Stimulated activated naive CD4-positive, alpha-beta T cell treated with Interleukin-2 at 50 U/mL for 16 hours (primary cell): ENCODE measurements at regions not wholly inside any gene's neighbourhood (a gene's known extent, or its start where the extent isn't known, plus 50 kb on each side); places are given as distances from the start of the nearest gene placed in this dataset.
"Not testable (repeated sequence)": the region's sequence is repeated elsewhere in the genome, so short reads cannot be mapped to it uniquely, and the experiment has no call there.

Experiments used
- DNase-seq: peaks from one replicate; lab custom pipeline; 2025; lab: John Stamatoyannopoulos, UW

GRCh38 chr1:89436856-89437255, 73.0 kb downstream of the GBP6 start:
- DNase-seq: no peak

- not testable (repeated sequence) for DNase-seq
Measured at GRCh38 chr1:89438301-89438700, 74.4 kb downstream of the GBP6 start.

- no peak for DNase-seq
Measured at GRCh38 chr1:89440911-89441310, 77.1 kb downstream of the GBP6 start.

- DNase-seq: no peak
Measured at GRCh38 chr1:89444791-89445190, 79.8 kb upstream of the LRRC8B start.

GRCh38 chr1:89451011-89451410, 73.6 kb upstream of the LRRC8B start:
- DNase-seq: no peak

- DNase-seq: no peak
Measured at GRCh38 chr1:89453123-89453972, 71.3 kb upstream of the LRRC8B start.

- peak; percentile 49 for DNase-seq
Measured at GRCh38 chr1:89454845-89455521, 69.6 kb upstream of the LRRC8B start.

GRCh38 chr1:89457046-89457445, 67.6 kb upstream of the LRRC8B start:
- no peak for DNase-seq

GRCh38 chr1:89459081-89459480, 65.5 kb upstream of the LRRC8B start:
- DNase-seq: no peak

- DNase-seq: no peak
Measured at GRCh38 chr1:89460325-89460724, 64.3 kb upstream of the LRRC8B start.

GRCh38 chr1:89462250-89462649, 62.4 kb upstream of the LRRC8B start:
- no peak for DNase-seq

GRCh38 chr1:89464008-89464407, 60.6 kb upstream of the LRRC8B start:
- no peak for DNase-seq

GRCh38 chr1:89465201-89465600, 59.4 kb upstream of the LRRC8B start:
- no peak for DNase-seq

- no peak for DNase-seq
Measured at GRCh38 chr1:89466307-89466930, 58.2 kb upstream of the LRRC8B start.

- DNase-seq: no peak
Measured at GRCh38 chr1:89472253-89472652, 52.4 kb upstream of the LRRC8B start.

- no peak for DNase-seq
Measured at GRCh38 chr1:89472886-89473417, 51.7 kb upstream of the LRRC8B start.
